ENCODE measurements at regions not wholly inside any gene's neighbourhood (a gene's known extent, or its start where the extent isn't known, plus 50 kb on each side); places are given as distances from the start of the nearest gene placed in this dataset.
A peak's percentile ranks its signal among the peaks of the same experiment; 100 is the strongest.

DNA sequence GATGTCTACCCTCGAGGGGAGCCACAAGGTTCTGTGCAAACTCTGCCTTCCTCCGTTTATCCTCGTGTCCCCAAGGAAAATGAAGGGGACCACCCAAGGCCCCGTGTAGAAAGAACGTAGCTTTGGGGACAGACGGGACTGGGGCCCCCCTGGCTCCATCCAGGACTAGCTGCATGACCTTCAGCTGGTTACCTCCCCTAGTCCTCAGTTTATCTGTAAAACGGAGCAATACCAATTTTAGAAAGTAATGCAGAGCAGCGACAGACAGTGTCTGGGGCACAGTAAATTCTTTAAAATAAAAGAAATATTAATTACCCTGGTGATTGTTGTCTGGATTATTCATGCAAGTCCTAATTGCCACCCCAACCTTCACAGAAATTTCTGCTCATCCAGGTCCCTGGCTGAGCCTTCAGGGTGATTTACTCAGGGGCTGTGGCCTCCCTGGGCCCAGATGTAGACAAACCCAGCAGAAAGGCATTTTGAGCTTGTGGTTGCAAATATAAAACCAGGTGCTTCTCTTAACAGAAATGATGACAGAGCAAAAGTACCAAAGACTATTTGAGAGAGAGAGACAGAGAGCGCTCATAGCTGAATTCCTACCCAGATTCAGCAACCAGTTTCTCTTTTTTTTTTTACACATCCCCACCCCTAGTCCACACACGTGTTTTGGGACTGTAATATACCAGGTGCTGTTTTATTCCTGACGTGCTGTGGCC is 155.1 kb upstream of the SMIM23 start:
- DNase-seq = no peak

DNA sequence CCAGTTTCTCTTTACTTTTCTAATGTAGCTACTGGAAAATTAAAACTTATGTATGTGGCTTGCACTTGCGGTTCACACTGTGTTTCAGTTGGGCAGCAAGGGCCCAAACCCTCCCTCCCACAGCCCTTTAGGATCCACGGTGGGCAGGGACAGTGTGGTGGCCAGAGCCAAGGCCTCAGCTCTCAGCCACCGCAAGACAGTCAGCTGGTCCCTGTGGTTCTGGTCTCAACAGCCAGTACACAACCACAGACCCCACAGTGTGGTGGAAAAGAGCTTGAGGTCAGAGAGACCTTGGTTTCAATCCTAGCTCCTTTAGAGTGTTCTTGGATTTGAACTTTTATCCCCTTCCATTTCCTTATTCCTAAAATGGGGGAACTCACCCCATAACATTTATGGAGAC is 153.0 kb upstream of the SMIM23 start:
- DNase-seq = no peak

GRCh38 chr5:171633776-171634470 is 151.7 kb upstream of the SMIM23 start:
- DNase-seq = no peak

DNA sequence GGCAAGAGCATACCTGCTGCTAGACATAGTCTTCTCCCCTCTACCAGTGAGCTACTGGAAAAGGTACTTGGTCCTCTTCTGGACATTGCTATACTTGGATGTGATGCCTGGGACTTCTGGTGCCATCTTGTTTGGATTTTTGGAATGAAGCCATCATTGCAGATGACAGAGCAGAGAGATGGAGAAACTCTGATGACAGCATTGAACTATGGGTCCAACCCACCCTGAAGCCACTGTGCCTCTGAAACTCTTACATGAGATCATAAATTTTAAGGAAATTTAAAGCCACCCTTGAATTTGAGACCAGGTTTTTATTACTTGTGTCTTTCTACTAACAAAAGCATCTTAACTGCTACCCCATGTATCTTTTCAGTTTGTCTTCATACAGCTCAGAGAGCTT is 151.1 kb upstream of the SMIM23 start:
- DNase-seq = no peak

DNA sequence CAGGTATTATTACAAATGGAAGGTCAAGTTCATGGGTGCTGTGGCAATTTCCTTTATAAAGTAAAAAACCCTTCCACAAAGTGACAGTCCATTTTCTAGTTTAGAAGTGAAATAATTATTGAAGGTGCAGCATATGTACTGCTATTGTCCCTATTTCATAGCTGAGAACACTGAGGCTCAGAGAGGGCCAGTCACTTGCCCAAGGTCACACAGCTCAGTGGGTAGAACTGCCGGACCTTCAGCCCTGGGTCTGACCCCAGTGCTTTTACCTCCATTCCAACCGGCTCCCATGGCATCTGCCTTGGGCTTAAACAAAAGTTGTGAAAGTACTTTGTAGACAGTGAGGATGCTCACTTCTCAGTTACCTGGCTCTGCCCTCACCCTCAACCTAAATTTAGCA is 150.6 kb upstream of the SMIM23 start:
- no peak for DNase-seq

GRCh38 chr5:171635561-171636245 is 149.9 kb upstream of the SMIM23 start:
- no peak for DNase-seq

GRCh38 chr5:171637811-171638210 is 147.8 kb upstream of the SMIM23 start:
- no peak for DNase-seq

- DNase-seq = no peak
These were observed 146.4 kb upstream of the SMIM23 start for GRCh38 chr5:171639205-171639621.

GRCh38 chr5:171639966-171640365 is 145.7 kb upstream of the SMIM23 start:
- DNase-seq = peak; percentile 63

DNA sequence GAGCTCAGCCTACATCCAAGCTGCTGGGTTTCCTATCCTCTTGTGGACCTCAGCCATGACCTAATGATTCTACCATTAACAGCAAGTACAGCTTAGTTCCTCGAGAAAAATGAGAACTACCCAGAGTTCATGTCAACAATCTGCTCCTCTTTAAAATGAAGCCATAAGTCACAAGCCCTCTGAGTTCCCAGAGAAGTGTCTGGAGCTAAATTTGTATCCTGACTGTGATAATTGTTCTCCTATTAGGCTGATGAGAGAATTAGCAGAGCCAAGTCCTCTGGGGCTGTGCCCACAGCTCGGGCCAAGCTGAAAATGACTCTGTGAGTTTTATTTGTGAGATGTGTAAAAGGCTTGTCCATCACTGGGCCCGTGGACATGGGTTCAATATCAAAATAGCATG is 145.1 kb upstream of the SMIM23 start:
- DNase-seq = no peak

- DNase-seq = no peak
These were observed 143.7 kb upstream of the SMIM23 start for GRCh38 chr5:171641891-171642290.

- DNase-seq = no peak
These were observed 142.7 kb upstream of the SMIM23 start for GRCh38 chr5:171642894-171643293.

- peak; percentile 53 for DNase-seq
These were observed 141.1 kb upstream of the SMIM23 start for GRCh38 chr5:171644536-171644935.

- DNase-seq = no peak
These were observed 139.2 kb upstream of the SMIM23 start for GRCh38 chr5:171646102-171647042.

DNA sequence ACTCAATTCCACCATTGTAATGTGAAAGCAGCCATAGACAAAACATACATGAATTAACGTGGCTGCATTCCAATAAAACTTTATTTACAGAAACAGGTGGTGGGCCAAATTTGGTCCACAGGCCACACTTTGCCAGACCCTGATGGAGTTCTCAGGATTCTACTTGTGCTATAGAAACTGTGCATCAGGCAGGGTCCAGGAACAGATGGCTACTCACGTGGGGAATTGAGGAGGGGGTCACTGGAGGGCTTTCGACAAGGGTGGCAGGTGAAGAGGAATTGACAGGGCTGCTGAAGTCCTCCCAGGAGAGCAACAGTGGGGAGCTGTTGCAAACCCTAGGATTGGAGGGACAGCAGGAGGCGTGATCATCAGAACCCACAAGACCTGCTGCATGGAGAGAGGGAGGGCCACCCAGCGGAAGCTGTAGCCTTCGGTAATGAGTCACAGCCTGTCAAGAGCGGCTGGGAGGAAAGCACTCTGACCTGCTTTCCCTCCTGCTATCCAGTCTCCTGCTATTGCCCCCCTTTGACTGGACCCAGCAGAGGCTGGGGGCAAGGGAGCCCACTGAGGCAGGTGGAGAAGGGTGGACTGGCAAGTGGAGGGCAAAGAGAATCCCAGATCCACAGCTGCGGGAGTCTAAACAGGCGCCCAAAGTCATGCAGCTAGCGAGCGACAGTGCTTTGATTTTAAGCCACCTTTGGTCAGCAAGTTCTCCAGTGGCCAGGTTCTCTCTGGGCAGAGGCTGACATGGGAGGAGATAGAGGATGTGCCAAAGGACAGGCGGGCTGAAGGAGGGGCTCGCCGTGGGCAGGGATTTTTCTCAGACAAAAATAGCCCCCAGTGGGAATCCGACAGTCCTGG is 138.3 kb upstream of the SMIM23 start:
- DNase-seq = peak; percentile 83

- peak; percentile 71 for DNase-seq
These were observed 137.7 kb upstream of the SMIM23 start for GRCh38 chr5:171647904-171648260.

DNA sequence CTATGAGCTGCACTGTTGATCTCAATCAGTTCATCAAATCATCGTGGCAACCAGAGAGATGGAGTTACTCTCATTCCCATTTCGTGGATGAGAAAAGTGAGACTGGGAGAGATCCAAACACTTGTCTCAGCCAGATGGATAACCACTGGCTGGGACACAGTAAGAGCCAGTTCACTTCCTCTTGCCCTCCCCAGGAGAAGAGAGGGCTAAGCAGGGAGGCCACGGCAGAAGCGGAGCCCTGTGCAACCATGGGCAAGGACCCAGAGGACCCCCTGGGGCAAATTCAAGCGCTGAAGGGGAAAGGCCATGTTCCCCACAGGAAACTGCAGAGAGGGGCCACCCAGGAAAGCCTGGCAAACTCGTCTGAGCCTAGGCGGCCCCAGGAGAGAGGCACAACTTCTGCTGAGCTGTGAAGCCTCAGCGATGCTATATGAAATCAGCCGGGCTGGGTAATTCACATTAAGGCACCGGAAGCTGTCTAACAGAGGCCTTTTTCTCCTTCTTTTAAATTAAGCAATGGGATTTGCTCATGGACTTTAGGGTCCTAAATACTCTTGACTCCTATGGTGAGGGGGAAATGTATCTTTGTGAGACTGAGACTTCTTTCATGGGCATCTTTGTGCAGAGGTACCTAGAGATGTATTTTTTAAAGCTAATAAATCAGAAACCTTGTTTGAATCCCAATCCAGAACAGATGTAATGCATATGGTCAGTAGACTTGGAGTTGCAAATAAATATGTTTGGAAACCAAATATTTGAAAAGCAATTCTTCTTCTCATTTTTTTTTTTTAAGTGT is 137.1 kb upstream of the SMIM23 start:
- peak; percentile 46 for DNase-seq

DNA sequence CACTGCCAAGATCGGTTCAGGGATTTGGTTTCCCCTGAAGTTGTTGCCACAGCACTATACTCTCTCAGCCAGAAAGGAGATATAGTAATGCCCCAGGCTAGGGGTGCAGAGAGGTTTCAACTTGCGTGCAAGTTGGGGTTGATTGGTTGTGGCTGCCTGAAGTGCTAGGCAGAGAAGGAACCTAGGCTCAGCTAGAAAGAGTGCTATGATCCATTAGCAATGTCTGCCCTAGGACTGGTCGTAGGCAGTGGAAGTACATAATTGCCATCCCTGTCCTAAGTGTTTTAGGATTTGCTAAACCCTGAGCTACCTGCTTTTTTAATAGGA is 136.6 kb upstream of the SMIM23 start:
- DNase-seq = no peak

DNA sequence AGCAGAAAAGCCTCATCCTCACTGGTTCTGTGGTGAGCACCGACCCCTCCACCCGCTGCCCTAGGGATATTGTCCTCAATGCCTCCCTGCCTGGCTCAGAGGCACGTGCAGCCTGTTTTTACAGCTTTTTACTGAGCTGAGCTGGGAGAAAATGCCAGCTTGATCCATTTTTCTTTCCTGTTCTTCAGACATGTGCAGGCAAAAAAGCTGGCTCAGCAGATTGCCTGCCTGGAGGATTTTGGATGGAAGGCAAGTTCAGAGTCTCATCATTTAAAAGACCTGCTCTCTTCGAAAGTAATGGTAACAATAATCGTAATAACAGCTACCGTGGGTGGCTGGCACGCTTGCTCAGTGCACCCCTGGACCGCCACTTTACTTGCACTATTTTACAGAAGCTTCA is 135.0 kb upstream of the SMIM23 start:
- no peak for DNase-seq

- no peak for DNase-seq
These were observed 134.5 kb upstream of the SMIM23 start for GRCh38 chr5:171651102-171651501.

- no peak for DNase-seq
These were observed 130.7 kb upstream of the SMIM23 start for GRCh38 chr5:171654881-171655280.
